DOHH2 (cell line): ENCODE measurements at regions not wholly inside any gene's neighbourhood (a gene's known extent, or its start where the extent isn't known, plus 50 kb on each side); places are given as distances from the start of the nearest gene placed in this dataset.
"Not testable (repeated sequence)": the region's sequence is repeated elsewhere in the genome, so short reads cannot be mapped to it uniquely, and the experiment has no call there.

ENCODE experiments used
- EZH2phosphoT487 ChIP-seq: fragments of 200-600 bp; sonication (generic); IDR thresholded peaks from 2 replicates; pipeline ENCODE4 v1.6.1; 2017; ENCODE audit warnings: borderline replicate concordance, mild to moderate bottlenecking, antibody characterized with exemption, low read length, moderate library complexity, mixed read lengths
- TF ChIP-seq, protein P1 (sequence below): fragments of 200-600 bp; sonication (generic); IDR thresholded peaks from one replicate; pipeline ENCODE4 v1.5.1; 2014; ENCODE audit warnings: antibody characterized with exemption, mild to moderate bottlenecking, low read depth, low read length; ENCODE audit not compliant: poor library complexity, severe bottlenecking

DNA sequence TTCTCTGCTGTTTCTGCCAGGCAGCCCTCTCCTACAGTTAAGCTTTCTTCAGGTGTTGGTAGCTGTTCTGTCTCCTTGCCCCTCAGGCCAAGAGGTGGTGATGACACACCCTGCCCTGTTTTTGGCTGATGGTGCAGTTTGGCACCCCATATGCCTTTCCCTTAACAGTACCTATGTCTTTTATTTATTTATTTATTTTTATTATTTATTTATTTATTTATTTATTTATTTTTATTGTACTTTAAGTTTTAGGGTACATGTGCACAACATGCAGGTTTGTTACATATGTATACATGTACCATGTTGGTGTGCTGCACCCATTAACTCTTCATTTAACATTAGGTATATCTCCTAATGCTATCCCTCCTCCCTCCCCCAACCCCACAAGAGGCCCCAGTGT lies 555.8 kb upstream of the NBEA start:
- TF ChIP-seq, protein P1, sequence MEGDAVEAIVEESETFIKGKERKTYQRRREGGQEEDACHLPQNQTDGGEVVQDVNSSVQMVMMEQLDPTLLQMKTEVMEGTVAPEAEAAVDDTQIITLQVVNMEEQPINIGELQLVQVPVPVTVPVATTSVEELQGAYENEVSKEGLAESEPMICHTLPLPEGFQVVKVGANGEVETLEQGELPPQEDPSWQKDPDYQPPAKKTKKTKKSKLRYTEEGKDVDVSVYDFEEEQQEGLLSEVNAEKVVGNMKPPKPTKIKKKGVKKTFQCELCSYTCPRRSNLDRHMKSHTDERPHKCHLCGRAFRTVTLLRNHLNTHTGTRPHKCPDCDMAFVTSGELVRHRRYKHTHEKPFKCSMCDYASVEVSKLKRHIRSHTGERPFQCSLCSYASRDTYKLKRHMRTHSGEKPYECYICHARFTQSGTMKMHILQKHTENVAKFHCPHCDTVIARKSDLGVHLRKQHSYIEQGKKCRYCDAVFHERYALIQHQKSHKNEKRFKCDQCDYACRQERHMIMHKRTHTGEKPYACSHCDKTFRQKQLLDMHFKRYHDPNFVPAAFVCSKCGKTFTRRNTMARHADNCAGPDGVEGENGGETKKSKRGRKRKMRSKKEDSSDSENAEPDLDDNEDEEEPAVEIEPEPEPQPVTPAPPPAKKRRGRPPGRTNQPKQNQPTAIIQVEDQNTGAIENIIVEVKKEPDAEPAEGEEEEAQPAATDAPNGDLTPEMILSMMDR: not testable (repeated sequence)
- TF ChIP-seq EZH2phosphoT487: not testable (repeated sequence)
